Activated naive CD8-positive, alpha-beta T cell treated with anti-CD3 and anti-CD28 coated beads for 36 hours (primary cell): ENCODE measurements at regions not wholly inside any gene's neighbourhood (a gene's known extent, or its start where the extent isn't known, plus 50 kb on each side); places are given as distances from the start of the nearest gene placed in this dataset.
"Not testable (repeated sequence)": the region's sequence is repeated elsewhere in the genome, so short reads cannot be mapped to it uniquely, and the experiment has no call there.

Source experiments
- DNase-seq: peaks from one replicate; pipeline ENCODE4 v3.0.0; 2021
- H3K27ac Mint-ChIP-seq: one replicate; pipeline ENCODE4 v1.8.0; 2022; ENCODE audit warnings: mild to moderate bottlenecking, moderate library complexity, mixed read lengths
- H3K27me3 Mint-ChIP-seq: one replicate; pipeline ENCODE4 v1.8.0; 2022; ENCODE audit warnings: mild to moderate bottlenecking, mixed read lengths
- H3K36me3 Mint-ChIP-seq: one replicate; pipeline ENCODE4 v1.8.0; 2021; ENCODE audit warnings: mild to moderate bottlenecking, mixed read lengths
- H3K4me1 Mint-ChIP-seq: one replicate; pipeline ENCODE4 v1.8.0; 2021; ENCODE audit warnings: mixed read lengths
- H3K4me3 Mint-ChIP-seq: one replicate; pipeline ENCODE4 v1.8.0; 2022; ENCODE audit warnings: mild to moderate bottlenecking, moderate library complexity, mixed read lengths
- H3K9me3 Mint-ChIP-seq: one replicate; pipeline ENCODE4 v1.8.0; 2022; ENCODE audit warnings: mixed read lengths

DNA sequence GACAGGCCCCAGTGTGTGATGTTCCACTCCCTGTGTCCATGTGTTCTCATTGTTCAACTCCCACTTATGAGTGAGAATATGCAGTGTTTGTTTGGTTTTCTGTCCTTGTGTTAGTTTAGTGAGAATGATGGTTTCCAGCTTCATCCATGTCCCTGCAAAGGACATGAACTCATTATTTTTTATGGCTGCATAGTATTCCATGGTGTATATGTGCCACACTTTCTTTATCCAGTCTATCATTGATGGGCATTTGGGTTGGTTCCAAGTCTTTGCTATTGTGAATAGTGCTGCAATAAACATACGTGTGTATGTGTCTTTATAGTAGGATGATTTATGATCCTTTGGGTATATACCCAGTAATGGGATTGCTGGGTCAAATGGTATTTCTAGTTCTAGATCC is 558.2 kb upstream of the KLF4 start:
- H3K27ac Mint-ChIP-seq, H3K4me1 Mint-ChIP-seq, H3K4me3 Mint-ChIP-seq, DNase-seq, H3K36me3 Mint-ChIP-seq, H3K27me3 Mint-ChIP-seq: not testable (repeated sequence)
- peaks cover 13% of the 10 kb centered on the region for H3K9me3 Mint-ChIP-seq

DNA sequence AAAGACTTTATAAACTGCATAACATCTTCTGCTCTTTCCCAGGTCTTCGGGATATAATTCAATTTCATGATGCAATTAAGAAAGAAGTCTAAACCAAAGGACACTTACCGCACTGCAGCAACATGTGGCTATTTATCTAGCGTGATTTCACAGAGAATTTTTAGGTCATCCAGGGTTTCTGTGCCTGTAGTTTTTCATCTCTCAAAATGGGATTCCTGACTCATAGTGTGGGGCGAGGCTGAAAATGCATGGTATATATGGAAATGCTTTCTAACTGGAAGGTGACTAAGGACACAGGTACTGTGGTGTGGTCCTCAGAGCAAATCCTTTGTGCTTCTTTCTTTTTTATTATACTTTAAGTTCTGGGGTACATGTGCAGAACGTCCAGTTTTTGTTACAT is 557.7 kb upstream of the KLF4 start:
- no peak for DNase-seq
- Mint-ChIP-seq H3K4me1 (no peaks in the 10 kb centered on the region), H3K4me3 (no peak overlapping the region), H3K36me3 (no peaks in the 10 kb centered on the region), H3K27ac (no peak overlapping the region), H3K27me3 (no peaks in the 10 kb centered on the region), H3K9me3 (peaks cover 14% of the 10 kb centered on the region)

DNA sequence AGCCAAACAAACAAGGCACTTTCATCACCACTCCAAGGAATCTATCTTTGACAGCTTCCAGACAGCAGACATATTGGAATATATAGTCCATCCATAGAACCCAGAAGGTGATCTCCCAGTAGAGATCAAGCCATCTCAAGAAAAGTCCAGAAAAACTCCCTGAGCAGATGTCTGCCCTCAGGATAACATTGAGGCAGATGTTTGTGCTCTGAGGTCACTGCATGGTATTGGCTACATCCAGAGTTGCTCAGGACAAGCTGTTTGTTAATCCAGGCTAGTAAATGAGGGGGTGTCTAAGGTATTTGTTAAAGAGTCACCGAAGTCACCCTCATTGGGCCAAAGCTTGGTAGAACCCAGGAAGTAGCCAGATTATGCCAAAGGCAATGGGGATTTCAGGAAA is 556.3 kb upstream of the KLF4 start:
- DNase-seq = no peak
- H3K36me3 Mint-ChIP-seq = no peaks in the 10 kb centered on the region
- no peaks in the 10 kb centered on the region for H3K4me1 Mint-ChIP-seq
- peaks cover 12% of the 10 kb centered on the region for H3K9me3 Mint-ChIP-seq
- H3K4me3 Mint-ChIP-seq = no peak overlapping the region
- no peak overlapping the region for H3K27ac Mint-ChIP-seq
- H3K27me3 Mint-ChIP-seq = no peaks in the 10 kb centered on the region

DNA sequence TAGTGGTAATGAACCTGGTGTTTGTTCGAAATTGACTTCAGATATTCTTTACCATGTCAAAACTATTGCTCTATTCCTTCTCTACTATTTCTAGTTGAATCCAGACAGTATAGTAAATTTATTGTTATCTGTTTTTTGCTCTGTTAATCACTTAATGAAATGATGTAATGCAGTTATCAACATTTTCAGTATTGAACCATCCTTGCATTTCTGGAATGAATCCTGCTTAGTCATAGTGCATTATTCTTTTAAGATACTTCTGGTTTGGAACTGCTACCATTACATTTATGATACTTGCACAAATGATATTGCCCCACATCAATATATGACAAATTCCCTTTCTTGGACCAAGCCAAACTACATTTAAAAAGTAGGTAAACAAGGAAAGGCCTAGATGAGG is 554.0 kb upstream of the KLF4 start:
- Mint-ChIP-seq H3K27ac (no peak overlapping the region), H3K27me3 (no peaks in the 10 kb centered on the region), H3K4me1 (no peaks in the 10 kb centered on the region), H3K4me3 (no peak overlapping the region), H3K9me3 (peaks cover 12% of the 10 kb centered on the region), H3K36me3 (no peaks in the 10 kb centered on the region)
- no peak for DNase-seq

DNA sequence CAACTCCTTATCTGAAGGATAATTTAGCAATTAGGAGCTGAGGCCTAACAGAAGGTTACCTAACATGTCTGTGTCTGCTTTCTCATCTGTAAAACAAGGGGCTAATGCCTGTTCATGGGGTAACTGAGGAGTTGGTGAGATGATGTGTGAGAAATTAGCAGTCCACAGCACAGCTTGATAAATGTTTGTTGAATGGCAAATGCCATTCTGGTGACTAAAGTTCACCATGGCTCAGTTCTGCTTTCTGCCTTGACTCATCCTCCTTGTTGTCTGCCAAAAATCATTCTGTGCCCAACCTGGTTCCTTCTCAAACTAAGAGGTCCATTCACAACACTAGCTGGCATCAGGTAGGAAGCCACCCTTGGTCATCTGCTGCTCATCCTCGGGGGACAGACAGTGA is 552.0 kb upstream of the KLF4 start:
- Mint-ChIP-seq H3K4me1 (no peaks in the 10 kb centered on the region), H3K9me3 (peaks cover 12% of the 10 kb centered on the region), H3K4me3 (no peak overlapping the region), H3K27ac (no peak overlapping the region), H3K36me3 (no peaks in the 10 kb centered on the region), H3K27me3 (no peaks in the 10 kb centered on the region)
- no peak for DNase-seq

DNA sequence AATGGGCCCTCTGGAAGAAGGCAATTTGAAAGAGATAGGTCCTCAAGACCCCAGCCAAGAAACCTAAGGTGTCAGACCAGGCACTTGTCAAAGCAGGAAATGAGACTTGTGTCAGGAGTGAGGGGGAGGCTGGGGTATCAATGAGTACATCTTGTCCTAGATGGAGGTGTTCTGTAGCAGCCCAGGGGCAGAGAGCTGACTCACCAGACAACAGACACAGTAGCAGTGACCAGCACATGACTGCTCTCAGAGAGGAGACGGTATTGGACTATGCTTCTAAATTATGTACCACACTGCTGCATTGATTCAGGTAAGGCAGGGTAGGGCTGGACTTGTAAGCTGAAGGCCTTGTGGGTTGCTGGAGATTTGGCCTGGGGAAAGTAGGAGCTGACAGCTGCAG is 551.2 kb upstream of the KLF4 start:
- H3K36me3 Mint-ChIP-seq = no peaks in the 10 kb centered on the region
- H3K4me1 Mint-ChIP-seq = no peaks in the 10 kb centered on the region
- DNase-seq = no peak
- H3K27ac Mint-ChIP-seq = no peak overlapping the region
- H3K9me3 Mint-ChIP-seq = peaks cover 12% of the 10 kb centered on the region
- no peaks in the 10 kb centered on the region for H3K27me3 Mint-ChIP-seq
- no peak overlapping the region for H3K4me3 Mint-ChIP-seq

DNA sequence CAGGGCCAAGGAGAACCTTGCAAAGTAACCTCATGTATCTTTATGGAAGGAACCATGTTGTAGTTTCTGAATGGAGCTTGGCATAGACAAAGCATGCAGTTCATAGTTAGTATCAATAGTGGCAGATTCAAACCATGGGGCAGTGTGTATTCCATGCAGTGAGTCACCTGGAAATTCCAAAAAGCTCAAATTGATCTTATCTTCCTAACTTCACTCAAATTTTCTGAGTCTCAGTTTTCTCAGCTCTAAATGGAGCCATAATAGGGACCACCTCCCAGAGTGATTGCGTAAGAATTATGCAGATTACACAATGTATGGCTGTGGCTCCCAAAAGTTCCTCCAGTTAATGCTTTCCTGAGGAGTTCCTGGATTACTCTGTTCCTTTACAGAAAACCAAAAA is 549.9 kb upstream of the KLF4 start:
- no peak overlapping the region for H3K4me3 Mint-ChIP-seq
- H3K36me3 Mint-ChIP-seq = no peaks in the 10 kb centered on the region
- H3K9me3 Mint-ChIP-seq = peaks cover 12% of the 10 kb centered on the region
- no peaks in the 10 kb centered on the region for H3K27me3 Mint-ChIP-seq
- no peaks in the 10 kb centered on the region for H3K4me1 Mint-ChIP-seq
- H3K27ac Mint-ChIP-seq = no peak overlapping the region
- no peak for DNase-seq

DNA sequence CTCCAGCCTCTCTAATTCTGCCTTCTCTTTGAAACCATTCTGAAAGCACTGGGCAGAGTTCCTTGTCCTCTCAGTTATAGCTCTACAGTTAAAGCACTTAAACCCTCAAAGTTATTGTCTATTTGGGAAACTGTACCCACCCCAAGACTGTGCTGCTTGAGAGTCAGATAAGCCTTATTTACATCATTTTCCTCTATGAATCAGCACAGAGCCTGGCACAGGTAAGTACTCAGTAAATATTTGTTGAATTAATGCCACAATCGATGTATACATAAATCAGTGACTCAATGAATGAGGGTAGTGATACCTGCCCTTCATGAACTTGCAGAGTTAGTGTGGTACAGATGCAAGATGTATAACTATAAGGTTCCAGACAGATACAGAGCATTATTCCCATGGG is 549.4 kb upstream of the KLF4 start:
- no peak overlapping the region for H3K4me3 Mint-ChIP-seq
- H3K4me1 Mint-ChIP-seq = no peaks in the 10 kb centered on the region
- H3K9me3 Mint-ChIP-seq = peaks cover 8% of the 10 kb centered on the region
- H3K27me3 Mint-ChIP-seq = no peaks in the 10 kb centered on the region
- DNase-seq = no peak
- H3K36me3 Mint-ChIP-seq = no peaks in the 10 kb centered on the region
- H3K27ac Mint-ChIP-seq = no peak overlapping the region

DNA sequence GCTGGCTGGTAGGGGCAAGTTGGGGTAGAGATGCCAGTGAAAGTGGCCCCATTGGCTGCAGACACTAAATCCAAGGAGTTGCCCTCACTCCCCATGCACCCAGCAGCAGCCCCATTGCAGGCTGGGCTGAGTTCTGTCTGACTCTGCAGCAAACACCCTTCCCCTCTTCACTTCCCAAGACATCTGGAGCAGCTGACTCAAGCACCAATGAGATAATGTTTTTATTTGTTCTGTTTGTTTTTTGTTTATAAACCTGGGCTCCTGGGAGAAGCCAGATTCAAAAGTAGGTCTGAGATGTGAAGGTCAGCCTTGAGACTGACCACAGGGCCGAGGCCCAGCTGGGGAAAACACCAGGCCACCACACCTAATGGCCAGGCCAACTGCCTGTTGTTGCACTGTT is 545.9 kb upstream of the KLF4 start:
- peaks cover 4% of the 10 kb centered on the region for H3K9me3 Mint-ChIP-seq
- DNase-seq = no peak
- H3K36me3 Mint-ChIP-seq = no peaks in the 10 kb centered on the region
- no peak overlapping the region for H3K4me3 Mint-ChIP-seq
- H3K27ac Mint-ChIP-seq = no peak overlapping the region
- H3K4me1 Mint-ChIP-seq = no peaks in the 10 kb centered on the region
- H3K27me3 Mint-ChIP-seq = no peaks in the 10 kb centered on the region

DNA sequence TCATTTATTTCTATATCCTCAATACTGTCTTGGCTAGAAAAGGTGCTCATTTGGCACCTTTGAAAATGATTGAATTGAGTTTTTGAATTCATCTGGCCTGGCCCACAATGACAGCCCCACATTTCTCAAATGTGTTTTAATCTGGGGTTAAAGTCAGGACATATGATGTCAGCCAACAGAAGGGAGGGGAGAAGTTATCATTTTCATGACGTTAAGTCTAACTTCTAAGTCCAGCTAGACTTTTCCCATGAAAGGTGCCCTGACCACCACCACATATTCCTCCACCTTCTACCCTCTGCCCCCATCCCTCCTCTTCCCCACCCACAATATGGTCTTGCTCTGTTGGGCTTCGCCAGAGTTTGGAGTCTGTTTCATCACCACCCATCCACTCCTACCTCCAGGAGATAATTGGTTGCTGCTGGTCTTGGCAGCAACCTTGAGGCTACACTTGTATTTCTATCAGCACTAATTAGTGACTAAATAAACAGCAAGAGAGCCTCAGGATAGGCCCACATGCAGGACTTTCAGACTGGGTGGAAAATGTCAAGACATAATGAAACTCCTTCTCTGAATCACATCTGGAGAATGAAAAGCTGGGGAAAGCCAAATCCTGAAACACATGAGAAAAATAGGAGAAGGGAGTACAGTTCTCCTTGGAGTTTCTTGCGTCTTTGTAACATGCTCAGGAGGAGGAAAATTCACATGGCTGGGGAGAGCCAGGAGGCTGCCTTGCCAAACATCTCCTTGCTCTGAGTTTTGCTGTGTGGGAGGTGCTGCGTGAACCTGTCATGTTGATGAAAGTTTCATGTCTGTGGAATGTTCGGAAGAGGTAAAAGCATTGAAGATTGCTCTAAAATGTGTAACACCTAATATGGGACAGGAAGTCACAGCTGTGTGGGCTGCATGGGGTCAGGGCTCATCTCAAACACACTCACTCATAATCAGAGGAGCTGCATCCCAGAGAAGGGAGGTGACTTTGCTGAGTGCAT is 544.7 kb upstream of the KLF4 start:
- Mint-ChIP-seq H3K27ac (no peak overlapping the region), H3K36me3 (no peaks in the 10 kb centered on the region), H3K4me1 (no peaks in the 10 kb centered on the region), H3K9me3 (peaks cover 6% of the 10 kb centered on the region), H3K4me3 (no peak overlapping the region), H3K27me3 (no peaks in the 10 kb centered on the region)
- DNase-seq = no peak

DNA sequence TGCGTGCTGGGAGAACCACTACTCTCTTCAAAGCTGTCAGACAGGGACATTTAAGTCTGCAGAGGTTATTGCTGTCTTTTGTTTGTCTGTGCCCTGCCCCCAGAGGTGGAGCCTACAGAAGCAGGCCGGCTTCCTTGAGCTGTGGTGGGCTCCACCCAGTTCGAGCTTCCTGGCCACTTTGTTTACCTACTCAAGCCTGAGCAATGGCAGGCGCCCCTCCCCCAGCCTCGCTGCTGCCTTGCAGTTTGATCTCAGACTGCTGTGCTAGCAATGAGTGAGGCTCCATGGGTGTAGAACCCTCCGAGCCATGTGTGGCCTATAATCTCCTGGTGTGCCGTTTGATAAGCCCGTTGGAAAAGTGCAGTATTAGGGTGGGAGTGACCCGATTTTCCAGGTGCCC is 542.5 kb upstream of the KLF4 start:
- H3K27ac Mint-ChIP-seq, H3K36me3 Mint-ChIP-seq, H3K9me3 Mint-ChIP-seq, H3K4me3 Mint-ChIP-seq, DNase-seq, H3K27me3 Mint-ChIP-seq, H3K4me1 Mint-ChIP-seq: not testable (repeated sequence)

DNA sequence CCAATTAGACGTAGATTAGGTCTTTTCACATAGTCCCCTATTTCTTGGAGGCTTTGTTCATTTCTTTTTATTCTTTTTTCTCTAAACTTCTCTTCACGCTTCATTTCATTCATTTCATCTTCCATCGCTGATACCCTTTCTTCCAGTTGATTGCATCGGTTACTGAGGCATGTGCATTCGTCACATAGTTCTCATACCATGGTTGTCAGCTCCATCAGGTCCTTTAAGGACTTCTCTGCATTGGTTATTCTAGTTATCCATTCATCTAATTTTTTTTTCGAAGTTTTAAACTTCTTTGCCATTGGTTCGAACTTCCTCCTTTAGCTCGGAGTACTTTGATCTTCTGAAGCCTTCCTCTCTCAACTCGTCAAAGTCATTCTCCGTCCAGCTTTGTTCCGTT is 541.7 kb upstream of the KLF4 start:
- not testable (repeated sequence) for DNase-seq, H3K4me1 Mint-ChIP-seq, H3K4me3 Mint-ChIP-seq, H3K27ac Mint-ChIP-seq, H3K9me3 Mint-ChIP-seq, H3K36me3 Mint-ChIP-seq, H3K27me3 Mint-ChIP-seq

DNA sequence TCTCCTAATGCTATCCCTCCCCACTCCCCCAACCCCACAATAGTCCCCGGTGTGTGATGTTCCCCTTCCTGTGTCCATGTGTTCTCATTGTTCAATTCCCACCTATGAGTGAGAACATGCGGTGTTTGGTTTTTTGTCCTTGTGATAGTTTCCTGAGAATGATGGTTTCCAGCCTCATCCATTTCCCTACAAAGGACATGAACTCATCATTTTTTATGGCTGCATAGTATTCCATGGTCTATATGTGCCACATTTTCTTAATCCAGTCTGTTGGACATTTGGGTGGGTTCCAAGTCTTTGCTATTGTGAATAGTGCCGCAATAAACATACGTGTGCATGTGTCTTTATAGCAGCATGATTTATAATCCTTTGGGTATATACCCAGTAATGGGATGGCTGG is 537.1 kb upstream of the KLF4 start:
- H3K27ac Mint-ChIP-seq, H3K27me3 Mint-ChIP-seq, H3K9me3 Mint-ChIP-seq, DNase-seq, H3K36me3 Mint-ChIP-seq, H3K4me1 Mint-ChIP-seq, H3K4me3 Mint-ChIP-seq: not testable (repeated sequence)

DNA sequence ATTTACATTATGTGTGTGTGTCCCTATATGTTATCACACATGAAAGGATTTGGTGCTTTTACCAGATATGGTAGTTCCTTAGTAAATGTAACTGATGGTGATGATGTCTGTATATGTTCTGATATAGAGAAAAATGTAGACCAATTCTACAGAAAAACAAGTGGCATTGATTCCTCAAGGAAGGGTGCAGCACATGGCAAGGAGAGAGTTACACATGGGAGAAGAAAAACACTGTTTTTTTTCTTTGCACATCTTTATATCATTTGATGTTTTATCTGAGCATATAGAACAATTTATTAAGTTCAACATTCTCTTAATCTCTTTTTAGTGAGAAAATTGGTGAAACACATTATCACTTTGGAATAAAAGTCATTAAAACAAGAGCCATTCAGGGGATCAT is 535.0 kb upstream of the KLF4 start:
- DNase-seq = no peak
- Mint-ChIP-seq H3K27me3 (no peaks in the 10 kb centered on the region), H3K4me1 (no peaks in the 10 kb centered on the region), H3K9me3 (peaks cover 1% of the 10 kb centered on the region), H3K36me3 (peaks cover 1% of the 10 kb centered on the region), H3K27ac (no peak overlapping the region), H3K4me3 (no peak overlapping the region)

DNA sequence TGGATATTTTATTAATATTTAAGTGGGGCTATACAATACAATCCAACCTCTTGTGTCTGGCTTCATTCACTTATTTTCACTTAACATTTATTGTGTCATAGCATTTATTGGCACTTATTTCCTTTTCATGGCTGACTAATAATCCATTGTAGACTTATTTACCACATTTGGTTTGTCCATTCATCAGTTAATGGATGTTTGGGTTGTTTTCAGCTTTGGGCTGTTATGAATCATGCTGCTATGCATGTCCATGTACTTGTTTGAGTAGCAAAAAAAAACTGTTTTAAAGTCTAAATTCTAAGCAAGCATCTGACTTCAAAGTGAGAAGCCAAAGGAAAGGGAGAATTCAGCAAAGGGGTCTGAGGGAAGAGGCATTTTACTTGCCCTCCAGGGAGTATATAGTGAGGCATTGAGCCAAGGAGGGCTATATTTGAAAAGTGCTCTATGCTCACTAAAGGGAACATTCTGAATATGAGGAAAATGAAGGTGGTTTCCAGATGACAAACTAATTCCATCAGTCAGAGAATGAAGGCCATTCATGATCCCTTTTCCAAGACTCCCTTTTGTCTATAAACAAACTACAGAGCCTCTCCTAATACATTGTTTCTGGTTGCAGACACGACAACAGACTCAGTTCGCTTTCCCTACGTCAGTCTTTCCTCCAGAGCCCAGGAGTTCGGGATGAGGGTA is 532.8 kb upstream of the KLF4 start:
- no peak overlapping the region for H3K4me3 Mint-ChIP-seq
- no peaks in the 10 kb centered on the region for H3K4me1 Mint-ChIP-seq
- H3K9me3 Mint-ChIP-seq = peaks cover 1% of the 10 kb centered on the region
- DNase-seq = no peak
- H3K27me3 Mint-ChIP-seq = no peaks in the 10 kb centered on the region
- peaks cover 1% of the 10 kb centered on the region for H3K36me3 Mint-ChIP-seq
- no peak overlapping the region for H3K27ac Mint-ChIP-seq
